H1 (cell line): ENCODE measurements at regions not wholly inside any gene's neighbourhood (a gene's known extent, or its start where the extent isn't known, plus 50 kb on each side); places are given as distances from the start of the nearest gene placed in this dataset.
A peak's percentile ranks its signal among the peaks of the same experiment; 100 is the strongest.

Source experiments
- CTCF ChIA-PET: fragments of 300-600 bp; sonication (Branson Sonifier 250); formaldehyde crosslinking; loops from one replicate; lab custom pipeline; 2021; ENCODE audit not compliant: partially characterized antibody; lab: Charles Lee
- POLR2A ChIA-PET: fragments of 300-600 bp; sonication (Branson Sonifier 250); formaldehyde crosslinking; loops from one replicate; lab custom pipeline; 2021; ENCODE audit warnings: inconsistent platforms; ENCODE audit not compliant: partially characterized antibody; lab: Charles Lee
- DNase-seq, 2 experiments: peaks; one replicate each; pipeline versions ENCODE4 v3.0.0 to v3.0.0-alpha.2; 2010 to 2022; ENCODE audit warnings: low spot score in 2 of 2, low read depth in 1 of 2, mixed read lengths in 1 of 2
- FAIRE-seq: peaks from 2 replicates; lab custom pipeline; 2011; peaks lifted over from hg19 to GRCh38; lab: Jason Lieb, UNC
- H2AFZ ChIP-seq: 2 replicates; pipeline ENCODE4 v1.8.1; 2012; ENCODE audit warnings: low read length, inconsistent platforms
- H2AK5ac ChIP-seq: 2 replicates; pipeline ENCODE4 v1.6.1; 2013; ENCODE audit warnings: low read depth, low read length
- H2BK120ac ChIP-seq: replicated peaks from 2 replicates; pipeline ENCODE3; 2013; ENCODE audit warnings: low read depth, low read length, inconsistent platforms
- H2BK12ac ChIP-seq: 2 replicates; pipeline ENCODE4 v1.6.1; 2013; ENCODE audit warnings: low read depth, low read length
- H2BK15ac ChIP-seq: 2 replicates; pipeline ENCODE4 v1.6.1; 2013; ENCODE audit warnings: low read length
- H2BK20ac ChIP-seq: 2 replicates; pipeline ENCODE4 v1.6.1; 2013; ENCODE audit warnings: low read length
- H2BK5ac ChIP-seq: 2 replicates; pipeline ENCODE4 v1.6.1; 2013; ENCODE audit warnings: low read depth, low read length
- H3K14ac ChIP-seq: 2 replicates; pipeline ENCODE4 v1.6.1; 2013; ENCODE audit warnings: inconsistent platforms; ENCODE audit not compliant: insufficient read length
- H3K18ac ChIP-seq: 2 replicates; pipeline ENCODE4 v1.6.1; 2013; ENCODE audit warnings: low read length; ENCODE audit errors: extremely low read depth
- H3K23ac ChIP-seq: 2 replicates; pipeline ENCODE4 v1.6.1; 2013; ENCODE audit warnings: inconsistent platforms; ENCODE audit not compliant: insufficient read length
- H3K23me2 ChIP-seq: 2 replicates; pipeline ENCODE4 v1.6.1; 2013; ENCODE audit warnings: low read depth, low read length
- H3K27ac ChIP-seq: 2 replicates; pipeline ENCODE4 v1.6.1; 2011; ENCODE audit warnings: low read depth, low read length, inconsistent platforms
- H3K27me3 ChIP-seq, 4 experiments: replicated peaks in 1 of 4; 1 replicate in 1 of 4; 2 replicates in 3 of 4; pipeline versions ENCODE4 v1.6.1 to v1.8.1; 2011 to 2013; ENCODE audit warnings: low read length in 3 of 4, mild to moderate bottlenecking in 3 of 4, inconsistent platforms in 2 of 4, mixed read lengths in 2 of 4, moderate library complexity in 1 of 4; ENCODE audit not compliant: control insufficient read depth in 3 of 4, insufficient read depth in 3 of 4; ENCODE audit errors: extremely low read depth in 1 of 4
- H3K36me3 ChIP-seq, 4 experiments: 2 replicates each; pipeline versions ENCODE4 v1.6.1 to v1.8.1; 2011 to 2013; ENCODE audit warnings: mild to moderate bottlenecking in 4 of 4, low read length in 3 of 4, moderate library complexity in 2 of 4, control low read depth in 1 of 4, inconsistent platforms in 1 of 4; ENCODE audit not compliant: insufficient read depth in 4 of 4, control insufficient read depth in 2 of 4
- H3K4ac ChIP-seq: replicated peaks from 2 replicates; pipeline ENCODE3; 2013; ENCODE audit warnings: low read length, low read depth, mixed read lengths, inconsistent platforms; ENCODE audit not compliant: insufficient read length
- H3K4me1 ChIP-seq, 4 experiments: replicated peaks in 1 of 4; 1 replicate in 1 of 4; 2 replicates in 3 of 4; pipeline versions ENCODE4 v1.6.1 to v1.8.1; 2011 to 2013; ENCODE audit warnings: low read length in 3 of 4, inconsistent platforms in 2 of 4, mixed read lengths in 1 of 4; ENCODE audit not compliant: insufficient read depth in 4 of 4, control insufficient read depth in 3 of 4
- H3K4me2 ChIP-seq, 2 experiments: 2 replicates each; pipeline versions ENCODE4 v1.6.1 to v1.8.1; 2011 to 2013; ENCODE audit warnings: low read depth in 2 of 2, low read length in 2 of 2, control low read depth in 1 of 2, inconsistent platforms in 1 of 2, mild to moderate bottlenecking in 1 of 2; ENCODE audit not compliant: insufficient read depth in 1 of 2
- H3K4me3 ChIP-seq, 4 experiments: fragments of 200-600, 300-600 bp in 1 of 4; sonication (generic), shearing (Covaris generic), sonication (Bioruptor Twin) in 1 of 4; 2 replicates each; pipeline versions ENCODE4 v1.5.1 to v1.8.1; 2011 to 2016; ENCODE audit warnings: low read length in 4 of 4, low read depth in 3 of 4, control low read depth in 2 of 4, inconsistent platforms in 2 of 4, mild to moderate bottlenecking in 2 of 4, mixed read lengths in 1 of 4, moderate library complexity in 1 of 4; ENCODE audit not compliant: insufficient read depth in 2 of 4; ENCODE audit errors: extremely low read depth in 1 of 4
- H3K56ac ChIP-seq: replicated peaks from 2 replicates; pipeline ENCODE3; 2013; ENCODE audit warnings: low read depth, mild to moderate bottlenecking, mixed read lengths, low read length, inconsistent platforms; ENCODE audit not compliant: insufficient read length
- H3K79me1 ChIP-seq: 2 replicates; pipeline ENCODE4 v1.6.1; 2013; ENCODE audit warnings: low read depth, low read length, control low read depth
- H3K79me2 ChIP-seq, 2 experiments: 2 replicates each; pipeline versions ENCODE4 v1.6.1 to v1.8.1; 2012 to 2013; ENCODE audit warnings: low read length in 2 of 2, mild to moderate bottlenecking in 2 of 2, inconsistent platforms in 1 of 2; ENCODE audit not compliant: insufficient read depth in 2 of 2, control insufficient read depth in 1 of 2
- H3K9ac ChIP-seq, 4 experiments: replicated peaks in 1 of 4; 1 replicate in 1 of 4; 2 replicates in 3 of 4; pipeline versions ENCODE4 v1.6.1 to v1.8.1; 2011 to 2013; ENCODE audit warnings: low read depth in 3 of 4, low read length in 3 of 4, control low read depth in 2 of 4, mild to moderate bottlenecking in 2 of 4, moderate library complexity in 2 of 4, inconsistent platforms in 1 of 4; ENCODE audit errors: extremely low read depth in 1 of 4
- H3K9me3 ChIP-seq, 2 experiments: 2 replicates each; pipeline versions ENCODE4 v1.6.1 to v1.8.1; 2012 to 2013; ENCODE audit warnings: mild to moderate bottlenecking in 2 of 2, moderate library complexity in 2 of 2, control low read depth in 1 of 2, inconsistent platforms in 1 of 2, low read depth in 1 of 2, low read length in 1 of 2, mixed read lengths in 1 of 2; ENCODE audit not compliant: insufficient read depth in 2 of 2
- H4K20me1 ChIP-seq, 2 experiments: replicated peaks in 1 of 2; 2 replicates each; pipeline versions ENCODE3 to v1.8.1; 2011 to 2013; ENCODE audit warnings: inconsistent platforms in 2 of 2, low read length in 2 of 2, mild to moderate bottlenecking in 1 of 2; ENCODE audit not compliant: insufficient read depth in 2 of 2, control insufficient read depth in 1 of 2
- H4K5ac ChIP-seq: 2 replicates; pipeline ENCODE4 v1.6.1; 2013; ENCODE audit warnings: low read length, low read depth, mixed read lengths, inconsistent platforms; ENCODE audit not compliant: insufficient read length
- H4K8ac ChIP-seq: 2 replicates; pipeline ENCODE4 v1.8.0; 2013; ENCODE audit warnings: mild to moderate bottlenecking, moderate library complexity, low read length, inconsistent platforms; ENCODE audit not compliant: insufficient read depth; ENCODE audit errors: extremely low read depth
- H4K91ac ChIP-seq: replicated peaks from 2 replicates; pipeline ENCODE3; 2013; ENCODE audit warnings: low read length, mixed read lengths, inconsistent platforms; ENCODE audit not compliant: insufficient read length
- BCL11A ChIP-seq, 2 experiments: IDR thresholded peaks; one replicate each; pipeline ENCODE4 v1.6.1; 2011; ENCODE audit warnings: low read depth in 2 of 2, low read length in 2 of 2, mild to moderate bottlenecking in 2 of 2
- JUN ChIP-seq: IDR thresholded peaks from 2 replicates; pipeline ENCODE4 v1.6.1; 2011; ENCODE audit warnings: low read depth, mild to moderate bottlenecking, improper control_type of control experiment, low read length
- RNF2 ChIP-seq: fragments of 200-900, 300-1000 bp; sonication (generic); IDR thresholded peaks from 2 replicates; pipeline ENCODE4 v1.7.1; 2016; ENCODE audit warnings: borderline replicate concordance, low read depth, mild to moderate bottlenecking, antibody characterized with exemption, low read length; ENCODE audit not compliant: poor library complexity, severe bottlenecking; ENCODE audit errors: missing control alignments
- SP2 ChIP-seq: IDR thresholded peaks from 2 replicates; pipeline ENCODE4 v1.6.1; 2012; ENCODE audit warnings: mild to moderate bottlenecking, low read length, inconsistent platforms
- TAF1 ChIP-seq: IDR thresholded peaks from 2 replicates; pipeline ENCODE4 v1.6.1; 2011; ENCODE audit warnings: mild to moderate bottlenecking, low read depth, low read length
- YY1 ChIP-seq: IDR thresholded peaks from 2 replicates; pipeline ENCODE4 v1.6.1; 2011; ENCODE audit warnings: low read depth, mild to moderate bottlenecking, low read length
- WGBS, 2 experiments: shearing (Covaris generic) in 1 of 2; methylation state at CpG; one replicate each; pipeline versions ENCODE4 v1.1.6 to v1.1.7; 2013 to 2015; ENCODE audit warnings: low lambda C conversion rate in 2 of 2, mixed read lengths in 2 of 2, inconsistent platforms in 1 of 2, low coverage in 1 of 2, missing lambda C conversion rate in 1 of 2; ENCODE audit not compliant: insufficient replicate concordance in 2 of 2, insufficient coverage in 1 of 2, insufficient read length in 1 of 2; ENCODE audit errors: extremely low coverage in 1 of 2, missing lambda C conversion rate in 1 of 2; 5-methylcytosine and 5-hydroxymethylcytosine counted together
- TF ChIP-seq, protein P1 (sequence below): IDR thresholded peaks from 2 replicates; pipeline ENCODE4 v1.6.1; 2012; ENCODE audit warnings: inconsistent platforms
- TF ChIP-seq, protein P2 (sequence below): IDR thresholded peaks from 2 replicates; pipeline ENCODE4 v1.6.1; 2012; ENCODE audit warnings: inconsistent platforms
- TF ChIP-seq, protein P3 (sequence below): IDR thresholded peaks from 2 replicates; pipeline ENCODE4 v1.6.1; 2012; ENCODE audit warnings: low read length, inconsistent platforms

DNA sequence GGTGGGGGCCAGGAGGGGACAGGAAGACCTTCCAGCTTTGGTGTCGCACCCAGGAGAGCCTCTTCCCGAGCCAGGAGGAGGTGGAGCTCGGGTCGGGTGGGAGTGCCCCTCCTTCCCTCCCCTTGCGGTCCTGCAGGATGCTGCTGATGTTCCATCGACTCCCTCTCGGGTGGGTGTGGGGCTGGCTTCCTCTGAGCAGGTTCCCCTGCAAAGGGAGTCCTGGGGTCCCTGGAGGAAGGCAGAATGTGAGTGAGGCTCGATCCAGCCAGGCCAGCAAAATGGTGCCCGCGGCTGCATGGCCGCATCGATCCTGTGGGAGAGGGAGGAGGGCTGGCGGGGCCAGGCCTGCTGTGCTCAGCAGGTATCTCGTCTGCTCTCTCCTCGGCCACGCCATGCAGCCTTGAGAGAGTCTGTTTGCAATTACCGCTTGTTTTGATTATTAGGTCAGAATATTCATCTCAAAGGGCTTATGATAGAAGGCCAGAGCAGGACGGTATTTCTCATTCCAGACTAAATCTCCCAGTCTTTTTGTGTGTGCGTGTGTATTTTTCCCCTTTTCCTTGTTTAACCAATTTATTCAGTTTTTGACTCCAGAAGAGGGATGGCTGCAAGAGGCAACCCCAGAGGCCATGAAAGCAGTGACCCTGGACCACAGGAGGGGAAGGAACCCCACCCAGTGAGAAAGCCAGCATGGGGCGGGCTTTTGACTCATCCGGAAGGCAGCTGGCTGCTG lies 137.3 kb upstream of the ZMIZ1 start:
- Histone ChIP-seq H4K5ac (no peak overlapping the region), H3K23me2 (no peaks in the 10 kb centered on the region), H4K91ac (peak overlapping the region; percentile 47), H2BK5ac (no peak overlapping the region; the same call in 1 of the 2 replicates), H2AFZ (peak overlapping the region; percentile 21; the same call in 1 of the 2 replicates), H3K4me2 (no peak overlapping the region), H3K4me1 (peaks cover 0 to 5% (median 2%) of the 10 kb centered on the region in 4 experiments; a peak in 3 of 7 replicates), H2BK20ac (peak overlapping the region; percentile 48; the same call in 1 of the 2 replicates), H2BK15ac (peak overlapping the region; percentile 98; the same call in 1 of the 2 replicates), H3K79me2 (no peaks in the 10 kb centered on the region), H3K56ac (no peak overlapping the region), H3K18ac (no peak overlapping the region; the same call in 1 of the 2 replicates), H2BK120ac (no peak overlapping the region), H3K9ac (no peak overlapping the region), H3K14ac (no peak overlapping the region), H3K23ac (no peak overlapping the region), H3K27me3 (peaks cover 0 to 3% (median 0%) of the 10 kb centered on the region in 4 experiments; a peak in 4 of 7 replicates), H3K9me3 (no peaks in the 10 kb centered on the region), H4K8ac (peak overlapping the region; percentile 88), H3K36me3 (no peaks in the 10 kb centered on the region), H3K27ac (no peak overlapping the region), H3K4me3 (no peak overlapping the region), H3K79me1 (no peaks in the 10 kb centered on the region), H2AK5ac (no peak overlapping the region), H4K20me1 (no peaks in the 10 kb centered on the region), H2BK12ac (0 out of 2 replicates have a peak overlapping the region, but pooled peaks have one; percentile 11), H3K4ac (no peak overlapping the region)
- DNase-seq (no peak), FAIRE-seq (no peak)
- ChIA-PET CTCF (interaction anchor here (0.9 to 1.3 kb wide), 2 partner anchors 35 to 79 kb away, joined by 3 read pairs; no protein-coding TSS in a partner anchor), POLR2A (no interaction called here)
- 82% methylated on average over 17 of the region's 21 CpGs; no CpG with 5 or more reads in 1 of the 2 experiments for WGBS, 2 experiments
- TF ChIP-seq YY1 (no peak; the same call in 1 of the 2 replicates), TAF1 (no peak), SP2 (no peak), RNF2 (no peak), JUN (no peak), BCL11A (IDR thresholded peaks at IDR 0.05; ENCODE audit: low read depth in 2 of 2, low read length in 2 of 2) (no peak)
- TF ChIP-seq, protein P1, sequence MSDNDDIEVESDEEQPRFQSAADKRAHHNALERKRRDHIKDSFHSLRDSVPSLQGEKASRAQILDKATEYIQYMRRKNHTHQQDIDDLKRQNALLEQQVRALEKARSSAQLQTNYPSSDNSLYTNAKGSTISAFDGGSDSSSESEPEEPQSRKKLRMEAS: peak; percentile 42; the same call in 1 of the 2 replicates
- TF ChIP-seq, protein P2, sequence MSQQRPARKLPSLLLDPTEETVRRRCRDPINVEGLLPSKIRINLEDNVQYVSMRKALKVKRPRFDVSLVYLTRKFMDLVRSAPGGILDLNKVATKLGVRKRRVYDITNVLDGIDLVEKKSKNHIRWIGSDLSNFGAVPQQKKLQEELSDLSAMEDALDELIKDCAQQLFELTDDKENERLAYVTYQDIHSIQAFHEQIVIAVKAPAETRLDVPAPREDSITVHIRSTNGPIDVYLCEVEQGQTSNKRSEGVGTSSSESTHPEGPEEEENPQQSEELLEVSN: 0 out of 2 replicates have a peak, but pooled peaks have one; percentile 18
- TF ChIP-seq, protein P3, sequence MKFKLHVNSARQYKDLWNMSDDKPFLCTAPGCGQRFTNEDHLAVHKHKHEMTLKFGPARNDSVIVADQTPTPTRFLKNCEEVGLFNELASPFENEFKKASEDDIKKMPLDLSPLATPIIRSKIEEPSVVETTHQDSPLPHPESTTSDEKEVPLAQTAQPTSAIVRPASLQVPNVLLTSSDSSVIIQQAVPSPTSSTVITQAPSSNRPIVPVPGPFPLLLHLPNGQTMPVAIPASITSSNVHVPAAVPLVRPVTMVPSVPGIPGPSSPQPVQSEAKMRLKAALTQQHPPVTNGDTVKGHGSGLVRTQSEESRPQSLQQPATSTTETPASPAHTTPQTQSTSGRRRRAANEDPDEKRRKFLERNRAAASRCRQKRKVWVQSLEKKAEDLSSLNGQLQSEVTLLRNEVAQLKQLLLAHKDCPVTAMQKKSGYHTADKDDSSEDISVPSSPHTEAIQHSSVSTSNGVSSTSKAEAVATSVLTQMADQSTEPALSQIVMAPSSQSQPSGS: no peak
